Bronchial epithelial cell (primary cell): ENCODE measurements at regions not wholly inside any gene's neighbourhood (a gene's known extent, or its start where the extent isn't known, plus 50 kb on each side); places are given as distances from the start of the nearest gene placed in this dataset.

ENCODE experiments used
- DNase-seq: peaks from one replicate; pipeline ENCODE4 v3.0.0-alpha.2; 2010; ENCODE audit warnings: low read depth
- FAIRE-seq: peaks from 2 replicates; lab custom pipeline; 2011; peaks lifted over from hg19 to GRCh38; lab: Jason Lieb, UNC
- H3K27me3 ChIP-seq: 2 replicates; pipeline ENCODE4 v1.5.1; 2011; ENCODE audit warnings: low read length; ENCODE audit not compliant: control insufficient read depth, insufficient read depth
- H3K36me3 ChIP-seq: 2 replicates; pipeline ENCODE4 v1.5.1; 2011; ENCODE audit warnings: low read length; ENCODE audit not compliant: control insufficient read depth, insufficient read depth
- H3K4me3 ChIP-seq: 2 replicates; pipeline ENCODE4 v1.5.1; 2011; ENCODE audit warnings: mild to moderate bottlenecking, low read depth, low read length, control low read depth
- TF ChIP-seq, protein P1 (sequence below): IDR thresholded peaks from 2 replicates; pipeline ENCODE4 v1.5.1; 2011; ENCODE audit warnings: mild to moderate bottlenecking, moderate library complexity, low read length, control low read depth, inconsistent platforms; ENCODE audit not compliant: insufficient read depth, severe bottlenecking

DNA sequence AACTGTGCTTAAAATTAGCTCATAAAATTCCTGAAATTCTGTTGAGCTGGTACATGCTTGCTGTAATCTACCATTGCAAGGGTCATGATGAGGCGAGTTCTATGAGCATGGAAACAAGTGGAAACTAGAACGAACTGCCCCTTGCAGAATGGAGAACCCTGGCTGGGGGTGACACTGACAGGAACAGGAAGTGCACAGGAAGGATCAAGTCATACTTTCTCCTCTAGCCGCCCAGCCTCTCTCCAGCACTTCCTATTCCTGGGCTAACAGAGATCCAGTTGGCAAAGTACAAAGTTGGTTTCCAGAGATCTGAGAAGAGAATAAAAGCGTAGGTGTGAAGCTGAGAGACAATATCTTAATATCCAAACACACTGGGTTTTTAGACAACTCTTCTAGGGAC is 414.2 kb upstream of the PODXL start:
- no peak for FAIRE-seq

DNA sequence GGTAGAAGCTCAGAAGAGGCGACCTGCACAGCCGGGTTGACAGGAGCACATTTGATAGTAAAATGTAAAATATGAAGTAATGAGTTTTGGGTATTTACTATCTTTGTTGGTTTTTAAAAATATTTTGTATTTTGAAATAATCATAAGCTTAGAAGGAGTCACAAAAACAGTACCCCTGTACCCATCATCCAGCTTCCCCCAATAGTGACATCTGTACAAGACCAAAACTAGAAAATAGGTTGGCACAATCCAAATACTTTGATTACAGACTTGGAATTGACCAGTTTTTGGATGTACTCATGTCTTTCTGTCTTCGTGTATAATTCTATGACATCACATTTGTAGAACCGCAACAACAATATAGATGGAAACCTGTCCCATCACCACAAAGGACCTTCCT is 413.1 kb upstream of the PODXL start:
- H3K36me3 ChIP-seq = no peaks in the 10 kb centered on the region
- no peak for FAIRE-seq

More for the DNA sequence above, 414.2 kb upstream of the PODXL start:
- DNase-seq = peak; percentile 4
- Histone ChIP-seq H3K27me3 (no peaks in the 10 kb centered on the region), H3K36me3 (no peaks in the 10 kb centered on the region), H3K4me3 (no peak overlapping the region)
- TF ChIP-seq, protein P1, sequence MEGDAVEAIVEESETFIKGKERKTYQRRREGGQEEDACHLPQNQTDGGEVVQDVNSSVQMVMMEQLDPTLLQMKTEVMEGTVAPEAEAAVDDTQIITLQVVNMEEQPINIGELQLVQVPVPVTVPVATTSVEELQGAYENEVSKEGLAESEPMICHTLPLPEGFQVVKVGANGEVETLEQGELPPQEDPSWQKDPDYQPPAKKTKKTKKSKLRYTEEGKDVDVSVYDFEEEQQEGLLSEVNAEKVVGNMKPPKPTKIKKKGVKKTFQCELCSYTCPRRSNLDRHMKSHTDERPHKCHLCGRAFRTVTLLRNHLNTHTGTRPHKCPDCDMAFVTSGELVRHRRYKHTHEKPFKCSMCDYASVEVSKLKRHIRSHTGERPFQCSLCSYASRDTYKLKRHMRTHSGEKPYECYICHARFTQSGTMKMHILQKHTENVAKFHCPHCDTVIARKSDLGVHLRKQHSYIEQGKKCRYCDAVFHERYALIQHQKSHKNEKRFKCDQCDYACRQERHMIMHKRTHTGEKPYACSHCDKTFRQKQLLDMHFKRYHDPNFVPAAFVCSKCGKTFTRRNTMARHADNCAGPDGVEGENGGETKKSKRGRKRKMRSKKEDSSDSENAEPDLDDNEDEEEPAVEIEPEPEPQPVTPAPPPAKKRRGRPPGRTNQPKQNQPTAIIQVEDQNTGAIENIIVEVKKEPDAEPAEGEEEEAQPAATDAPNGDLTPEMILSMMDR = no peak

DNA sequence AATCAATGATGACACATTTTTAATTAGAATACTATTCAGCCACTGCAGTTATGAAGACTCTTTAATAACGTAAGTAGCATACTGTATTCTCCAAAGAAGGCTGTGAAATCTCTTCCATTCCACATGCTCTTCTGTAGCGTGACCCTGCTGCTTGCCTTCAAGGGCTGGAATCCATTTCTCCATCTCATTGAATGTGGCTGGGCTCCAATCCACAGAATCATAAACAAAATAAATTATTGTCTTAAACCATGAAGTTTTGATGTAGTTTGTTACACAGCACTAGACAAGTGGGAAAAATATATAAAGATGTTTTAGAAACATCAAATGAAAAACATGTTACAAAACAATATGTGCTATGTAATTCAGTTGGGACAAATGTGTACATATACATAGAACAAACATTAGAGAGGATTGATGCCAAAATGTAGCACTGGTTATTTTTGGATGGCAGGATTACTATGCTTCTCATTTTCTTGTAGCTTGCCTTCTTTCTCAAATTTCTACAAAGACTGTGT is 410.8 kb upstream of the PODXL start:
- FAIRE-seq (no peak), DNase-seq (no peak)
- Histone ChIP-seq H3K27me3 (no peaks in the 10 kb centered on the region), H3K4me3 (no peak overlapping the region), H3K36me3 (no peaks in the 10 kb centered on the region)
- TF ChIP-seq, protein P1 = no peak

More for the DNA sequence above, 413.1 kb upstream of the PODXL start:
- DNase-seq = no peak
- TF ChIP-seq, protein P1 = no peak
- Histone ChIP-seq H3K27me3 (no peaks in the 10 kb centered on the region), H3K4me3 (no peak overlapping the region)

DNA sequence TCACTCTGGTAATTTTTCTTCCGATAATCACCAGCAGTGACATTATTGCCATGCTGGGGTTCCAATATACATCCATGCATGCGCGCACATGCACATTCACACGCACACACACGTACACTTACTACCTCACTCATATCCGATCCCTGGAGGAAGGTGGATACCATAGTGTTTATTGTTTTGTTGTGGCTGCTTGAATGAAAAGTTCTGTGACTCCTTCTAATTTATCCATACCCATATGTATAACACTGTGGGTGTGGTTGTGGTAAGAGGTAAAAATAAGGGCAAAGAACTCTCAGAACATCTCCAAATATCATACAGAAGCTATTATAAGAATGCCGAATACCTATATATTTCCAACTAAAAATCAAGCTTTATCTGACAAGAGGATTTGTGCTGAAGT is 407.8 kb upstream of the PODXL start:
- TF ChIP-seq, protein P1 = no peak
- DNase-seq = no peak
- FAIRE-seq = no peak

DNA sequence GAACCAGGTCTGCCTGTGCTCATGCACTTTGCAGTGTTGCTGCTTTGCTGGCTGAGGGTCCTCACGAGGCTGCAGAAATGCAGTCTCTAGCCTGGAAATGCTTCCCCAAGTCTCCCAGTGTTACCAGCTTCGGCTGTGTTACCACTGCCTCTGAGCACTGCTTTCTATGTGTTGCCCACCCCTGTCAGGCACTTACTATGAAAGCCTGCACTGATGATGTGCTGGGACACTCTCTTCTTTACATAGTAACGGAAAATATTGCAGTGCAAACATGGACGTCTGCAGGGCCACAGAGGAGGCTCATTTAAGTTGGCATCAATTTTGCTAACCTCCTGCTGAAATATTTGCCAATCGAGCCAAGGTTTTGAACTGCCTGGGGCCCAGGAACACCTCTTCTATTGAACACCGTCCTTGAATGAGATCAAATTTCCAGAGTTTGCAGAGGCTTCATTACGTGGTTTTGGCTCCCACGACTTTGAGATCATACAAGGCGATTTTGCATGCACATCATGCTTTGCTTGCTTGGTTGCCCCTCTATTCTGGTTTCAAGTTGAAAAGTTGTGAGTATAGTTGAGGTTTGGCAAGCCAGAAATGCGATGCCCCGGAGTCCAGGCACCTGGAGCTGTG is 404.7 kb upstream of the PODXL start:
- DNase-seq = no peak
- no peaks in the 10 kb centered on the region for H3K27me3 ChIP-seq
- TF ChIP-seq, protein P1 = no peak
- no peaks in the 10 kb centered on the region for H3K36me3 ChIP-seq
- FAIRE-seq = no peak
- no peak overlapping the region for H3K4me3 ChIP-seq

More for the DNA sequence above, 407.8 kb upstream of the PODXL start:
- no peaks in the 10 kb centered on the region for H3K36me3 ChIP-seq
- no peaks in the 10 kb centered on the region for H3K27me3 ChIP-seq
- no peak overlapping the region for H3K4me3 ChIP-seq
